Left kidney (tissue), 1 donor: ENCODE measurements at regions not wholly inside any gene's neighbourhood (a gene's known extent, or its start where the extent isn't known, plus 50 kb on each side); places are given as distances from the start of the nearest gene placed in this dataset.

Experiments
- DNase-seq: peaks from one replicate; pipeline ENCODE4 v3.0.0-alpha.2; 2013

- no peak for DNase-seq
These were observed 74.1 kb upstream of the NANOGP8 start for GRCh38 chr15:35159170-35159569.

GRCh38 chr15:35151782-35152181 lies 66.7 kb upstream of the NANOGP8 start:
- DNase-seq = no peak

- no peak for DNase-seq
These were observed 66.3 kb upstream of the NANOGP8 start for GRCh38 chr15:35151381-35151780.

DNA sequence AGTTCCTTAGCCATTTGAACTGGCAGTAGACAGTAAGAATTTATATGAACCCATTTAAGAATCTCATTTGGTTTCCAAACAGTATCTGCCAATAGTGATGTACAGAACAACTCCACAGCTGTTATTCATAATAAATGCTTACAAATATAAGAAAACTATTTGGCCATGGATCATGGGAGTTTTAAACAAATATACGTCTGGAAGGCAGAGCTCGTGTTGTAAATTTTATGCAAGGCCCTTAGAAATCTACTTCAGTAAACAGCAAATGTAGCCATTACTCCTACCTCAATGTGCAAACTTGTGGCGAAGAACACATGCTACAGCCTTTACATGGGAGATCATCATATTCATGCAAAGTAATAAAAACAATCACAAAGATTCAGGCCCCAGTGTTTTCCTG lies 65.3 kb upstream of the NANOGP8 start:
- DNase-seq = no peak

GRCh38 chr15:35145336-35145735 lies 60.2 kb upstream of the NANOGP8 start:
- no peak for DNase-seq

DNA sequence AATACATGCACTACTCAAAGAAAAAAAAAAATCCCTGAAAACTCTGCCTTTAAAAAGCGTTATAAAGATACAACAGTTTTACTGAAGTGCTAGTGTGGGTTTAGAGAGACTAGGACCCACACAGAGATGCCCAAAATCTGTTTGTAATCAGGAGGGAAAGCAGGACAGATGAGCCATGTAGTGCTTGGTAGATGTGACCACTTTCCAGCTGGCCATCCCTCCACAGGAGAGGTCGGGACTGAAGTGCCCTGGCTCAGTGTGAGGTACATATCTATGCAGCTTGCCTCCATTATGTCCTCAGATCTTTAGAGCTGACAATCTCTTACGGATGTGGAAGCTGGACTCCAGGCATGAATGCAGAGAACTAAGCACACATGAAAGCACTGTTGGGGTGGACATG lies 57.5 kb upstream of the NANOGP8 start:
- no peak for DNase-seq

- DNase-seq = no peak
These were observed 56.8 kb upstream of the NANOGP8 start for GRCh38 chr15:35141743-35142471.

DNA sequence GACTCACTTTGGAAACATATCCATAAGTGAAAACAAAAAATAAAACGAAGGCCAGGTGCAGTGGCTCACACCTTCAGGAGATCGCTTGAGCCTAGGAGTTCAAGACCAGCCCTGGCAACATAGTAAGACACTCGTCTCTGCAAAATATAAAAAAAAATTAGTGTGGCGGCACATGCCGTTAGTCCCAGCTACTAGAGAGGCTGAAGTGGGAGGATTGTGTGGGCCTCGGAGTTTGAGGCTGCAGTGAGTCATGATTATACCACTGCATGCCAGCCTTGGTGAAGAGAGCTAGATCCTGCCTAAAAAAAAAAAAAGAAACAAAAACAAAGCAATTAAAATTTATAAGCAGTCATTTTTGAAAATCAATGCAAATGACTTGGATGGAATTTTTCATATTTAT lies 54.7 kb upstream of the NANOGP8 start:
- DNase-seq = no peak

DNA sequence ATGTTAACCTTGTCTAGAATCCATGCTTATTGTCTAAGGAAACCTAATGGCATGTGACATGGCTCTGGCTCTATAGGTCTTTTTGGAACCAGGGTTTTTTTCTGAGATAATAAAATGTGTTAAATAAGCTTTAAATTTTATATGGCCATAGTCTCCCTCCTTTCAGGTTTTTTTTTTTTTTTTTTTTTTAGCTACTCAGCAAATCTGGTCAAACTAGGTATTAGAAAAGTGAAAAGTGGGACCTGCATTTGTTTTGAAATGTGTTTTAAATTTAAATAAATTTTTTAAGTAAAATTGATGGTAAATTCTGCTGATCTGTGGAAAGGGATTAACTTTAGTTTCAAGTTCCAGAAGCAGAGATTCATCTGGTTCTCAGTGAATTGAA lies 52.1 kb upstream of the NANOGP8 start:
- no peak for DNase-seq

DNA sequence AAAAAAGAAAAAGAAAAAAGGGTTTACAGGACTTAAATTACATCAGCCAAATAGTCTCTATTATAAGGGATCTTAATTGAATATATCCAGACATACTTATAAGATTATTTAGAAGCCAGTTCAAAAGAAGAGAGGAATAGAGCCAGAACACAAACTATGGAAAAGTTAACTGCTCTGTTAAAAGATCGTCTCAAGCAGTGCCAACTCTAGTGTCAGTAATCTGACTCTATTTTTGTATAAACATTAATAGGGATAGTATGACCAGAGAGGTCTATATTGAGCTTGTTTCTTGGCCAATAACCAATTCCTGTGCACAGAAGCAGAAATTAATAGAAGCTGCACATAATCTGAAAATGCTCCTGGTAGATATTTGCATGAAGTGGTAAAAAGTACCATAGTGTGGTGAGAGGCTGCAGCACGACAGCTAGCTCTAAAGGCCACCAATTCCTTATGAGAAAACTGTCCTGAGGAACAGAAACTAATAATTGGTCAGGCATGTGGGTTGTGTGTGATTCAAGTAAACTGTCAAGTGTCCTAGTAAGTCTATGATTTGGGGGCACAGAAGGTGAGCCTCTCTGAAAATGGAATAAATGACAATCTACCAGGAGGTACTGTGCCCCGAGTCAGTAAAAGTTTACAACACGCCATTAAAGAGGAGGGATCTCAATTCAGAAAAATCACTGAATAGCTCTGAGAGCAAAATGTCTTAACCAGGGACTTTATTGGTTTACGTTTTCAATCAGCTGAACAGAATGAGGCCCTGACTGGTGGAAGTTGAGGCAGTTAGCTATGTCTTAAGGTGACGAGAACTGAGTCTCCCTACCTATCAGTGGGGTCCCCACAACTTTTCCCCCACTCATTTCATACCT lies 51.5 kb upstream of the NANOGP8 start:
- DNase-seq = no peak
